PC-9 (cell line): ENCODE measurements at regions not wholly inside any gene's neighbourhood (a gene's known extent, or its start where the extent isn't known, plus 50 kb on each side); places are given as distances from the start of the nearest gene placed in this dataset.

Experiments used
- BruUV-seq: library from RNA; stranded (reverse); fragments of 400-500 nt; replicated peaks from 2 replicates; lab custom pipeline; 2021; lab: Mats Ljungman, UMichigan
- CTCF ChIA-PET: fragments of 300-600 bp; sonication (Branson Sonifier 250); formaldehyde crosslinking; loops from one replicate; lab custom pipeline; 2022; ENCODE audit warnings: antibody characterized with exemption; lab: Charles Lee
- POLR2A ChIA-PET: fragments of 300-600 bp; sonication (Branson Sonifier 250); formaldehyde crosslinking; loops from one replicate; lab custom pipeline; 2022; ENCODE audit warnings: antibody characterized with exemption; ENCODE audit not compliant: unreplicated experiment; lab: Charles Lee
- DNase-seq, 2 experiments: peaks; one replicate each; pipeline versions ENCODE4 v3.0.0 to v3.0.0-alpha.2; 2015 to 2022; ENCODE audit warnings: mixed read lengths in 1 of 2
- H2AFZ ChIP-seq: fragments of 200-600 bp; sonication (generic); 2 replicates; pipeline ENCODE4 v1.8.1; 2017; ENCODE audit warnings: antibody characterized with exemption
- H3F3A ChIP-seq: fragments of 200-600 bp; sonication (generic); 2 replicates; pipeline ENCODE4 v1.8.1; 2017; ENCODE audit warnings: antibody characterized with exemption, mild to moderate bottlenecking, low read depth; ENCODE audit not compliant: insufficient read depth
- H3K27ac ChIP-seq: fragments of 200-600 bp; sonication (generic); 2 replicates; pipeline ENCODE4 v1.6.1; 2016; ENCODE audit warnings: mixed run types
- H3K27me3 ChIP-seq: fragments of 200-600 bp; sonication (generic); 2 replicates; pipeline ENCODE4 v1.6.1; 2016; ENCODE audit warnings: low read depth, mixed run types; ENCODE audit not compliant: insufficient read depth
- H3K36me3 ChIP-seq: fragments of 200-600 bp; sonication (generic); 2 replicates; pipeline ENCODE4 v1.6.1; 2016; ENCODE audit warnings: low read depth, mixed run types
- H3K4me1 ChIP-seq: fragments of 200-600 bp; sonication (generic); replicated peaks from 2 replicates; pipeline ENCODE4 v1.6.1; 2016; ENCODE audit warnings: mixed run types; ENCODE audit not compliant: insufficient read depth
- H3K4me2 ChIP-seq: fragments of 200-600 bp; sonication (generic); 2 replicates; pipeline ENCODE4 v1.6.1; 2017; ENCODE audit warnings: mixed run types
- H3K4me3 ChIP-seq: fragments of 200-600 bp; sonication (generic); 2 replicates; pipeline ENCODE4 v1.6.1; 2016; ENCODE audit warnings: mixed run types
- H3K79me2 ChIP-seq: fragments of 200-600 bp; sonication (generic); 2 replicates; pipeline ENCODE4 v1.6.1; 2017; ENCODE audit warnings: low read depth, mixed run types
- H3K9me2 ChIP-seq: fragments of 200-600 bp; sonication (generic); 2 replicates; pipeline ENCODE4 v1.8.1; 2017; ENCODE audit warnings: mild to moderate bottlenecking; ENCODE audit not compliant: insufficient read depth
- H3K9me3 ChIP-seq: fragments of 200-600 bp; sonication (generic); 2 replicates; pipeline ENCODE4 v1.8.1; 2016; ENCODE audit warnings: low read depth; ENCODE audit not compliant: insufficient read depth
- H4K20me1 ChIP-seq: fragments of 200-600 bp; sonication (generic); 2 replicates; pipeline ENCODE4 v1.8.1; 2017; ENCODE audit not compliant: insufficient read depth
- EZH2 ChIP-seq: fragments of 200-600 bp; sonication (generic); IDR thresholded peaks from 2 replicates; pipeline ENCODE4 v1.8.0; 2017; ENCODE audit warnings: antibody characterized with exemption, low read depth
- intact Hi-C: fragments of 100-400 bp; cut with micrococcal nuclease; formaldehyde crosslinking; loops from one replicate; pipeline ENCODE4 v1.10.0; 2022; ENCODE audit not compliant: unreplicated experiment
- TF ChIP-seq, protein P1 (sequence below): fragments of 200-600 bp; sonication (generic); conservative IDR thresholded peaks from 2 replicates; pipeline ENCODE4 v1.6.1; 2017; ENCODE audit warnings: mixed run types, antibody characterized with exemption, mild to moderate bottlenecking, moderate library complexity

DNA sequence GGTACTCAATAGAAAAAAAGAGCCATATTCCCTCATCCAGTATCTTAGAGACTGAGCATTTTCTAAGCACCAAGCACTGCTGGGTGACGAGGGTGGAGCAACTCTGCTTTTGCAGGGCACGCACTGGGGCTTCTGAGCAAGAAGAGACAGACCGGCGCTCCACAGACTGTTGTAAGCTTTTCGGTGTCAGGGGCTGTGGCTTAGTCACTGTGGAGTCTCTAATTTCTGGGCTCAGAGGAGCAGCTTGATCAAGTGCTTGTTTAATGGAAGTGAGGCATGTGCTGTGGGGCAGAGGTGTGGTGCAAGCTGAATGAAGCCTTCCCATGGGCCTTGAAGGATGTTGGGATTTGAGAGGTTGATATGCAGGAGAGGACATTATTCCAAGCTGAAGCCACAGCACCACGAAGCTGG is 227.1 kb downstream of the MYCN start:
- Histone ChIP-seq H4K20me1 (no peaks in the 10 kb centered on the region), H2AFZ (no peak overlapping the region), H3F3A (no peaks in the 10 kb centered on the region), H3K36me3 (no peaks in the 10 kb centered on the region), H3K4me1 (no peaks in the 10 kb centered on the region), H3K9me3 (no peaks in the 10 kb centered on the region), H3K27ac (no peak overlapping the region), H3K79me2 (no peaks in the 10 kb centered on the region), H3K27me3 (peaks cover 76% of the 10 kb centered on the region), H3K9me2 (no peaks in the 10 kb centered on the region), H3K4me2 (no peak overlapping the region), H3K4me3 (no peak overlapping the region)
- no TSS peak for BruUV-seq
- ChIA-PET POLR2A (no interaction called here), CTCF (no interaction called here)
- DNase-seq, result no peak
- intact Hi-C loops, result no loop called here
- TF ChIP-seq, protein P1, sequence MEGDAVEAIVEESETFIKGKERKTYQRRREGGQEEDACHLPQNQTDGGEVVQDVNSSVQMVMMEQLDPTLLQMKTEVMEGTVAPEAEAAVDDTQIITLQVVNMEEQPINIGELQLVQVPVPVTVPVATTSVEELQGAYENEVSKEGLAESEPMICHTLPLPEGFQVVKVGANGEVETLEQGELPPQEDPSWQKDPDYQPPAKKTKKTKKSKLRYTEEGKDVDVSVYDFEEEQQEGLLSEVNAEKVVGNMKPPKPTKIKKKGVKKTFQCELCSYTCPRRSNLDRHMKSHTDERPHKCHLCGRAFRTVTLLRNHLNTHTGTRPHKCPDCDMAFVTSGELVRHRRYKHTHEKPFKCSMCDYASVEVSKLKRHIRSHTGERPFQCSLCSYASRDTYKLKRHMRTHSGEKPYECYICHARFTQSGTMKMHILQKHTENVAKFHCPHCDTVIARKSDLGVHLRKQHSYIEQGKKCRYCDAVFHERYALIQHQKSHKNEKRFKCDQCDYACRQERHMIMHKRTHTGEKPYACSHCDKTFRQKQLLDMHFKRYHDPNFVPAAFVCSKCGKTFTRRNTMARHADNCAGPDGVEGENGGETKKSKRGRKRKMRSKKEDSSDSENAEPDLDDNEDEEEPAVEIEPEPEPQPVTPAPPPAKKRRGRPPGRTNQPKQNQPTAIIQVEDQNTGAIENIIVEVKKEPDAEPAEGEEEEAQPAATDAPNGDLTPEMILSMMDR, result no peak
- no peak for TF ChIP-seq EZH2

DNA sequence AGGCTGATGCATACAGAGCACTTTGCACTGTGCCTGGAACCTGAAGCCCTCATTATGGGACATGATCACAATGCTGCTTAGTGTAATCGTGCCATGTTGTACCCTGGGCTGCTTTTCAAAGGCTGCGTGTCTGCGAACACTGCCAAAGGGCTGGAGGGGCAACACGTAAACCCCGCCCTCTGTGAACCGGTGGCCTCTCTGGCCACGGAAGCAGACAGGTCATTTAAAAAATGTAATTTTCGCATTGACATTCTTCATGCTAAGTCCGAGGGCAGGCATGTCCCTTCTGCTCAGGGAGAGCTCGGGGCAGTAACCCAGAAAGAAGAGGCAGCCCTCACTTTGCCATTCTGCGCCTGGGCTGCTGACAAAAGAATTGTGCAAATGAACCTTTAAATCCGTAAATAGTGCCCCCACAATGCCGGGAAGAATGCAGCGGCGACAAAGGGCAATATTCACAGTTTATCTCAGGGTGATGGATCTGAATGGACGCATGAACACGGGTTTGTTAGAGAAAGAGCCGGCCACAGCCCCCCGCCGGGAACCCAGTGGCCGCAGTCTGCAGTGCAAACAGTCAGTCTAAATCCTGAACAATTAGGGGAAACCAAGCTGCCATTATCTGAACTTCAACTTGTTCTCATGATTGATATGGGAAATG is 226.1 kb downstream of the MYCN start:
- Histone ChIP-seq H3K4me2 (no peak overlapping the region), H4K20me1 (no peaks in the 10 kb centered on the region), H3K36me3 (no peaks in the 10 kb centered on the region), H3K79me2 (no peaks in the 10 kb centered on the region), H3F3A (no peaks in the 10 kb centered on the region), H3K4me1 (no peaks in the 10 kb centered on the region), H3K9me3 (no peaks in the 10 kb centered on the region), H3K27me3 (peaks cover 66% of the 10 kb centered on the region), H3K27ac (no peak overlapping the region), H3K4me3 (no peak overlapping the region), H2AFZ (no peak overlapping the region), H3K9me2 (no peaks in the 10 kb centered on the region)
- intact Hi-C loops, result no loop called here
- ChIA-PET POLR2A (no interaction called here), CTCF (no interaction called here)
- BruUV-seq, result no TSS peak
- TF ChIP-seq, protein P1, result no peak
- TF ChIP-seq EZH2, result no peak; the same call in 1 of the 2 replicates
- no peak for DNase-seq

DNA sequence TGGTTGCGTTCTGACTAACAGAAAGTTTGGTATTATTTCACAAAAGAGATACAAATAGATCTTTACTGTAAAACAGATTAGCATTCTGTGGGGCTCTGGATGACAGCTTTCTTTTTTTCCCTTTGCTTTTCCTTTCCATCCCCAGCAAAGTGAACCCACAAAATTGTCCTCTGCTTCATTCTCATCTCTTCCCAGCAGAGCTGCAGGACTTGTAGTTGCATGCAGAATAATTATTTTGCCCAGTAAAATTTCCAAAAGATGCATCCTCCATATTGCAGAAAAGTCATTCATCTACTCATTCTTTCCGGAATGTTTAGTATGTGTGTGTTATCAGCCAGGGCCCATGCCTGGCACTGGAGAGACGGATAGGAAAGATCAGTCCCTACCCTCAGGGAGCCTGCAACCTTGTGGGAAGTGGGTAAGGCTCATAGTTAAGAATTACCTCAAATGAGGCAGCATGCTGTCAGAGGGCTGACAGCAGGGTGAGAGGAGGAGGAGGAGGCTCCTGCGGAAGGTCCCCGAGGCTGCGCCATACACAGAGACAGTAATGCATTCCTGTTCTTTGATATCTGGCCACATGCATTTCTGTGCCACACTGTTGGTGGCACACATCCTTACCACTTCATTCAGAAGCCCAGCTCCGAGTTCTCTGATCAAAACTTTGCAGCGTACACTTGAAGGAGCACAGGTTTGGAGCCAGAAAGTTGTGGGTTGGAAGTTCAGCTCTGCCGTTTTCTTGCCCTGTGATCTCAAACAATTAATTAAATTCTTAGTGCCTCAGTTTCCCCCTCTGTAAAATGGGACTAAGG is 225.4 kb downstream of the MYCN start:
- Histone ChIP-seq H3K9me2 (no peaks in the 10 kb centered on the region), H3K4me2 (no peak overlapping the region), H3K4me3 (no peak overlapping the region), H2AFZ (no peak overlapping the region), H3K36me3 (no peaks in the 10 kb centered on the region), H3K27me3 (peaks cover 59% of the 10 kb centered on the region), H3K9me3 (no peaks in the 10 kb centered on the region), H3K79me2 (no peaks in the 10 kb centered on the region), H4K20me1 (no peaks in the 10 kb centered on the region), H3K27ac (no peak overlapping the region), H3F3A (no peaks in the 10 kb centered on the region), H3K4me1 (no peaks in the 10 kb centered on the region)
- TF ChIP-seq EZH2, result no peak
- TF ChIP-seq, protein P1, result no peak
- CTCF ChIA-PET, result no interaction called here
- POLR2A ChIA-PET, result no interaction called here
- DNase-seq, result no peak
- intact Hi-C loops, result no loop called here
- no TSS peak for BruUV-seq
